ENCODE measurements at regions not wholly inside any gene's neighbourhood (a gene's known extent, or its start where the extent isn't known, plus 50 kb on each side); places are given as distances from the start of the nearest gene placed in this dataset.

DNA sequence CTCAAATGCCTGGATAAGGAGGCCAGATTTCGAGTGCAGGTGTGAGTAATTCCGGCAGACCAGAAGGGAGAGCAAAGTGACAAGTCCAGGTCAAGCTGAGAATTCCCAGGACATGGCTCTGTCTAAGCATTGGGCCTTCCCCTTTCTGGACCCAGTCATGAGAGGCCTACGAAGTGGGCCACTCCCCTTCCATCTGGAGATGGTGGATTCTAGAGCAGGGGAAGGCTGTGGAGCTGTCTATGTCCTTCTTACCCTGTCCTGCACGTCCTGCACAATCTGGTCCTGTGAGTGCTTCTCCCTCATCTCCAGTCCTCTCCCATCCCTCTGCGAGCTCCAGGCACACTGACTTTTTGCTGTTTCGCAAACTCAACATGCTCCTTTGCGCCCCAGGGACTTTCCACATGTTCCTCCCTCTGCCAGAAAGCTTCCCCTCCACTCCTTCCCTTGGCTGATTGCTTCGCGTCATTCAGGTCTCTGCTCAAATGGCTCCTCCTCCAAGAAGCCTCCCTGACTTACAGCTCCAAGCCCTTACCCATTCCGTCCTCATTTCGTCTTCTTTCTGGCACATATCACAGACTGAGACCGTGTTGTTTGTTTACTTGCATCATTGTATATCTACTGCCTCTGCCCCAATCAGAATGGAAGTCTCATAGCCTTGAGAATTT, 193.2 kb downstream of the URI1 start:
- no peak for TF ChIP-seq POLR2A (IDR thresholded peaks at IDR 0.05)
- TF ChIP-seq, protein P1, sequence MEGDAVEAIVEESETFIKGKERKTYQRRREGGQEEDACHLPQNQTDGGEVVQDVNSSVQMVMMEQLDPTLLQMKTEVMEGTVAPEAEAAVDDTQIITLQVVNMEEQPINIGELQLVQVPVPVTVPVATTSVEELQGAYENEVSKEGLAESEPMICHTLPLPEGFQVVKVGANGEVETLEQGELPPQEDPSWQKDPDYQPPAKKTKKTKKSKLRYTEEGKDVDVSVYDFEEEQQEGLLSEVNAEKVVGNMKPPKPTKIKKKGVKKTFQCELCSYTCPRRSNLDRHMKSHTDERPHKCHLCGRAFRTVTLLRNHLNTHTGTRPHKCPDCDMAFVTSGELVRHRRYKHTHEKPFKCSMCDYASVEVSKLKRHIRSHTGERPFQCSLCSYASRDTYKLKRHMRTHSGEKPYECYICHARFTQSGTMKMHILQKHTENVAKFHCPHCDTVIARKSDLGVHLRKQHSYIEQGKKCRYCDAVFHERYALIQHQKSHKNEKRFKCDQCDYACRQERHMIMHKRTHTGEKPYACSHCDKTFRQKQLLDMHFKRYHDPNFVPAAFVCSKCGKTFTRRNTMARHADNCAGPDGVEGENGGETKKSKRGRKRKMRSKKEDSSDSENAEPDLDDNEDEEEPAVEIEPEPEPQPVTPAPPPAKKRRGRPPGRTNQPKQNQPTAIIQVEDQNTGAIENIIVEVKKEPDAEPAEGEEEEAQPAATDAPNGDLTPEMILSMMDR (IDR thresholded peaks at IDR 0.05): no peak

Data from thyroid gland (tissue), 4 donors.